DOHH2 (cell line): ENCODE measurements at regions not wholly inside any gene's neighbourhood (a gene's known extent, or its start where the extent isn't known, plus 50 kb on each side); places are given as distances from the start of the nearest gene placed in this dataset.

Experiments used
- H3F3A ChIP-seq: fragments of 200-600 bp; sonication (generic), shearing (Covaris generic); 2 replicates; pipeline ENCODE4 v1.6.0; 2016; ENCODE audit warnings: antibody characterized with exemption, mild to moderate bottlenecking; ENCODE audit not compliant: control insufficient read depth, insufficient read depth
- H3K27ac ChIP-seq: fragments of 200-600 bp; sonication (generic); 2 replicates; pipeline ENCODE4 v1.5.1; 2014; ENCODE audit warnings: low read depth, mild to moderate bottlenecking, low read length, moderate library complexity
- H3K27me3 ChIP-seq: fragments of 200-600 bp; sonication (generic); 2 replicates; pipeline ENCODE4 v1.6.1; 2014; ENCODE audit warnings: mild to moderate bottlenecking, low read length, mixed read lengths; ENCODE audit not compliant: control insufficient read depth
- H3K36me3 ChIP-seq: fragments of 200-600 bp; sonication (generic); 2 replicates; pipeline ENCODE4 v1.6.1; 2014; ENCODE audit warnings: mild to moderate bottlenecking, low read length, moderate library complexity, mixed read lengths; ENCODE audit not compliant: control insufficient read depth
- H3K4me1 ChIP-seq: fragments of 200-600 bp; sonication (generic); 2 replicates; pipeline ENCODE4 v1.6.1; 2014; ENCODE audit warnings: mild to moderate bottlenecking, low read length, mixed read lengths; ENCODE audit not compliant: control insufficient read depth
- H3K4me2 ChIP-seq: fragments of 200-600 bp; sonication (generic); 2 replicates; pipeline ENCODE4 v1.6.0; 2014; ENCODE audit warnings: mild to moderate bottlenecking, low read length, moderate library complexity
- H3K4me3 ChIP-seq: fragments of 200-600 bp; sonication (generic); 2 replicates; pipeline ENCODE4 v1.5.1; 2014; ENCODE audit warnings: mild to moderate bottlenecking, low read length, mixed read lengths
- H3K79me2 ChIP-seq: fragments of 200-600 bp; sonication (generic); 2 replicates; pipeline ENCODE4 v1.6.1; 2014; ENCODE audit warnings: mild to moderate bottlenecking, low read length, mixed read lengths; ENCODE audit not compliant: control insufficient read depth
- H3K9me2 ChIP-seq: fragments of 200-600 bp; sonication (generic); replicated peaks from 2 replicates; pipeline ENCODE4 v1.6.1; 2014; ENCODE audit warnings: mild to moderate bottlenecking, low read length, mixed read lengths; ENCODE audit not compliant: control insufficient read depth
- H3K9me3 ChIP-seq: fragments of 200-600 bp; sonication (generic); 2 replicates; pipeline ENCODE4 v1.6.1; 2014; ENCODE audit warnings: antibody characterized with exemption, low read length, mixed read lengths; ENCODE audit not compliant: control insufficient read depth, insufficient read depth
- H4K20me1 ChIP-seq: fragments of 200-600 bp; sonication (generic); 2 replicates; pipeline ENCODE4 v1.6.0; 2014; ENCODE audit warnings: low read depth, mild to moderate bottlenecking, antibody characterized with exemption, low read length, moderate library complexity; ENCODE audit not compliant: control insufficient read depth, insufficient read depth
- EZH2phosphoT487 ChIP-seq: fragments of 200-600 bp; sonication (generic); IDR thresholded peaks from 2 replicates; pipeline ENCODE4 v1.6.1; 2017; ENCODE audit warnings: borderline replicate concordance, mild to moderate bottlenecking, antibody characterized with exemption, low read length, moderate library complexity, mixed read lengths
- TF ChIP-seq, protein P1 (sequence below): fragments of 200-600 bp; sonication (generic); IDR thresholded peaks from one replicate; pipeline ENCODE4 v1.5.1; 2014; ENCODE audit warnings: antibody characterized with exemption, mild to moderate bottlenecking, low read depth, low read length; ENCODE audit not compliant: poor library complexity, severe bottlenecking

DNA sequence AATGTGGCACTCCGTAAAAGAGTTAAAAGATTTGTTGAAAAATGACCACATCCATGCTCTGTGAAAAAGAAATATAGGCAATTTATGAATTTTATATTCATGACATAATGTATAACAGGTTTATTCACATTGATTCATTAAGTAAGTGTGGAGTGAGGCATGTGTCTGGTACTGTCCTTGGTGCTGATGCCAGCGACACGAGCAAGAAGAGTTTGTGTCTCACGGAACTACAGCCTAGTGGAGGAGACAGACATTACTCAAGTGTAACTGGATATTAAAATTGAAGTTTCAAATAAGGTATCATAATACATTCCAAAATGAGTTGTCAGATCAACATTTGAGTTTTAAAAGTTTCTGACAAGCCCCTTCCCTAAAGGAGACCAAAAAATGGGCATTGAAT is 122.7 kb upstream of the PRNP start:
- Histone ChIP-seq H3K9me3 (no peaks in the 10 kb centered on the region), H3K4me3 (no peak overlapping the region), H3K36me3 (no peaks in the 10 kb centered on the region), H3F3A (no peaks in the 10 kb centered on the region), H3K27ac (no peak overlapping the region), H3K79me2 (no peaks in the 10 kb centered on the region), H3K4me1 (no peaks in the 10 kb centered on the region), H3K9me2 (no peaks in the 10 kb centered on the region), H3K4me2 (no peak overlapping the region), H4K20me1 (no peaks in the 10 kb centered on the region), H3K27me3 (peaks cover 10% of the 10 kb centered on the region; the same call in 1 of the 2 replicates)
- no peak for TF ChIP-seq EZH2phosphoT487
- TF ChIP-seq, protein P1, sequence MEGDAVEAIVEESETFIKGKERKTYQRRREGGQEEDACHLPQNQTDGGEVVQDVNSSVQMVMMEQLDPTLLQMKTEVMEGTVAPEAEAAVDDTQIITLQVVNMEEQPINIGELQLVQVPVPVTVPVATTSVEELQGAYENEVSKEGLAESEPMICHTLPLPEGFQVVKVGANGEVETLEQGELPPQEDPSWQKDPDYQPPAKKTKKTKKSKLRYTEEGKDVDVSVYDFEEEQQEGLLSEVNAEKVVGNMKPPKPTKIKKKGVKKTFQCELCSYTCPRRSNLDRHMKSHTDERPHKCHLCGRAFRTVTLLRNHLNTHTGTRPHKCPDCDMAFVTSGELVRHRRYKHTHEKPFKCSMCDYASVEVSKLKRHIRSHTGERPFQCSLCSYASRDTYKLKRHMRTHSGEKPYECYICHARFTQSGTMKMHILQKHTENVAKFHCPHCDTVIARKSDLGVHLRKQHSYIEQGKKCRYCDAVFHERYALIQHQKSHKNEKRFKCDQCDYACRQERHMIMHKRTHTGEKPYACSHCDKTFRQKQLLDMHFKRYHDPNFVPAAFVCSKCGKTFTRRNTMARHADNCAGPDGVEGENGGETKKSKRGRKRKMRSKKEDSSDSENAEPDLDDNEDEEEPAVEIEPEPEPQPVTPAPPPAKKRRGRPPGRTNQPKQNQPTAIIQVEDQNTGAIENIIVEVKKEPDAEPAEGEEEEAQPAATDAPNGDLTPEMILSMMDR = no peak

DNA sequence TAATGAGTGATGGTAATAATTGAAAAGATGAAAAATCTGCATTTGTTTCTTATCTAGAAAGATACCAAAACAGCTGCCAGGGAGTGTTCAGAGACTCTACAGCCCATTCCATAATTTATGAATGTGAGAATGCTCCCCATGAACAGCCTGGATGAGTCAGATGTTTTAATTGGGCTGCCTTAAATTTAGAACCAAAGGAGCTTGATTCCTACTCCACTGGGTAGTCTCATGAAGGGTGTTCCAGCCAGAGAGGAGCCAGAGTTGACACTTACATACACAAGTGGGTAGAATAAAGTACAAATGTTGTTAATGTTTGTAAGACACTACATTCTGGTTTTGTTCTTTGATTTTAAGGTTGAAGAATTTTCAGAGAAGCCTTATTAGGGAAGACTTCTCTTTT is 123.2 kb upstream of the PRNP start:
- no peak for TF ChIP-seq EZH2phosphoT487
- TF ChIP-seq, protein P1 = no peak
- Histone ChIP-seq H3K79me2 (no peaks in the 10 kb centered on the region), H4K20me1 (no peaks in the 10 kb centered on the region), H3K4me1 (no peaks in the 10 kb centered on the region), H3K9me3 (no peaks in the 10 kb centered on the region), H3K27ac (no peak overlapping the region), H3K27me3 (peaks cover 10% of the 10 kb centered on the region; the same call in 1 of the 2 replicates), H3K36me3 (no peaks in the 10 kb centered on the region), H3F3A (no peaks in the 10 kb centered on the region), H3K4me3 (no peak overlapping the region), H3K4me2 (no peak overlapping the region), H3K9me2 (no peaks in the 10 kb centered on the region)

DNA sequence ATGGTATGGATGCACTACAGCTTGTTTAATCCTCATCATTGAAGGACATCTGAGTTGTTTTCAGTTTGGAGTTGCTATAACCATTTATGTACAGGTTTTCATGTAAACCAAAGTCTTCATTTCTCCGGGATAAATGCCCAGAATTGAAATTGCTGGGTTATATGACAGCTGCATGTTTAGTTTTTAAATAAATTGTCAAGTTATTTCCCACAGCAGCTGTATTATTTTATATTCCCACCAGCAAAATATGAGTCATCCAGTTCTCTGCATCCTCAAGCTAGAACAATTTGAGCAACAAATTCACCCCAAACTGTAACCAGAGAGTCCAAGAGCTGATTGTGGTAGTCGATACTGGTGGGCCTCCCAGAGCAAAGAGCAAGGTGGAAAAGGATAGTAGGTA is 125.6 kb upstream of the PRNP start:
- H3K27me3 ChIP-seq = peaks cover 10% of the 10 kb centered on the region; the same call in 1 of the 2 replicates
- no peaks in the 10 kb centered on the region for H3K9me2 ChIP-seq
- no peak overlapping the region for H3K4me3 ChIP-seq
- H3K4me2 ChIP-seq = no peak overlapping the region
- no peak for TF ChIP-seq EZH2phosphoT487
- H4K20me1 ChIP-seq = no peaks in the 10 kb centered on the region
- no peaks in the 10 kb centered on the region for H3K4me1 ChIP-seq
- no peaks in the 10 kb centered on the region for H3K9me3 ChIP-seq
- H3K36me3 ChIP-seq = no peaks in the 10 kb centered on the region
- H3K79me2 ChIP-seq = no peaks in the 10 kb centered on the region
- no peaks in the 10 kb centered on the region for H3F3A ChIP-seq
- H3K27ac ChIP-seq = no peak overlapping the region

DNA sequence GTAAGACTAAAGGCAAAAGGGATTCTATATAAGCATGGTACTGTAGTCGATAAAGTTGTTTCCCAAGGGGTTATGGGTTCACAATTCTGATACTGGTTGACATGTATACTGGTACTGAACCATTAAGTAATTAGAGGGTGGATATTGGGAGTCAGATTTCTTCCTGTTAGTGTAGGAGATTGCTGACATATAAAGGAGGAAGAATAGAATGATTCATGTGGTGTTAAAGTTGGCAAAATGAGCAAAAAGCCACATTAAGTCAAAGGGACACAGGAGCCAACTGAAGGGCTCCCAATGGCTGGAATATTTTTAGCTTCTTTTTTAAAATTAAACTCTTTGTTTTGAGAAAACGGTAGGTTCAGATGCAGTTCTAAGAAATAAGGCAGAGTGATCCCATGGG is 126.3 kb upstream of the PRNP start:
- H3K27ac ChIP-seq = no peak overlapping the region
- H3K9me3 ChIP-seq = no peaks in the 10 kb centered on the region
- no peaks in the 10 kb centered on the region for H3K36me3 ChIP-seq
- H3K4me1 ChIP-seq = no peaks in the 10 kb centered on the region
- H3K79me2 ChIP-seq = no peaks in the 10 kb centered on the region
- H3K4me2 ChIP-seq = no peak overlapping the region
- peaks cover 10% of the 10 kb centered on the region; the same call in 1 of the 2 replicates for H3K27me3 ChIP-seq
- no peaks in the 10 kb centered on the region for H3F3A ChIP-seq
- H4K20me1 ChIP-seq = no peaks in the 10 kb centered on the region
- no peak for TF ChIP-seq EZH2phosphoT487
- TF ChIP-seq, protein P1 = no peak
- no peak overlapping the region for H3K4me3 ChIP-seq
- H3K9me2 ChIP-seq = no peaks in the 10 kb centered on the region
